ENCODE measurements at regions not wholly inside any gene's neighbourhood (a gene's known extent, or its start where the extent isn't known, plus 50 kb on each side); places are given as distances from the start of the nearest gene placed in this dataset.

- H3K4me3 ChIP-seq (ENCODE audit: insufficient read length, low read depth), result no peak overlapping the region
- no peak for DNase-seq (ENCODE audit: low read depth, low spot score)
- H3K36me3 ChIP-seq (ENCODE audit: insufficient read depth, insufficient read length, low read length), result no peaks in the 10 kb centered on the region
- H3K4me1 ChIP-seq (ENCODE audit: insufficient read depth, insufficient read length), result no peaks in the 10 kb centered on the region
- no peak overlapping the region for H3K9ac ChIP-seq (ENCODE audit: insufficient read length, low read depth)
- H3K27me3 ChIP-seq (ENCODE audit: insufficient read depth, insufficient read length), result no peaks in the 10 kb centered on the region
- TF ChIP-seq SUZ12 (IDR thresholded peaks at IDR 0.05; ENCODE audit: extremely low read depth, insufficient read depth, insufficient read length) (no peak), YY1 (IDR thresholded peaks at IDR 0.05; ENCODE audit: insufficient read depth, insufficient read length) (no peak), ZNF274 (IDR thresholded peaks at IDR 0.05; ENCODE audit: low read depth, low read length) (no peak)
- no peaks in the 10 kb centered on the region for H3K9me3 ChIP-seq (ENCODE audit: insufficient read depth, low read length)
These were observed 1464.5 kb downstream of the ZPLD1 start for GRCh38 chr3:103899328-103899727.

- H3K9me3 ChIP-seq (ENCODE audit: insufficient read depth, low read length), result no peaks in the 10 kb centered on the region
- H3K4me1 ChIP-seq (ENCODE audit: insufficient read depth, insufficient read length), result no peaks in the 10 kb centered on the region
- no peaks in the 10 kb centered on the region for H3K36me3 ChIP-seq (ENCODE audit: insufficient read depth, insufficient read length, low read length)
- H3K4me3 ChIP-seq (ENCODE audit: insufficient read length, low read depth), result no peak overlapping the region
- H3K9ac ChIP-seq (ENCODE audit: insufficient read length, low read depth), result no peak overlapping the region
- DNase-seq (ENCODE audit: low read depth, low spot score), result no peak
- no peaks in the 10 kb centered on the region for H3K27me3 ChIP-seq (ENCODE audit: insufficient read depth, insufficient read length)
- no peak for TF ChIP-seq YY1 (IDR thresholded peaks at IDR 0.05; ENCODE audit: insufficient read depth, insufficient read length)
- TF ChIP-seq SUZ12 (IDR thresholded peaks at IDR 0.05; ENCODE audit: extremely low read depth, insufficient read depth, insufficient read length), result no peak
- TF ChIP-seq ZNF274 (IDR thresholded peaks at IDR 0.05; ENCODE audit: low read depth, low read length), result no peak
These were observed 1461.7 kb upstream of the ALCAM start for GRCh38 chr3:103904991-103905390.

- no peak for TF ChIP-seq ZNF274 (IDR thresholded peaks at IDR 0.05; ENCODE audit: low read depth, low read length)
- no peak for TF ChIP-seq YY1 (IDR thresholded peaks at IDR 0.05; ENCODE audit: insufficient read depth, insufficient read length)
- TF ChIP-seq SUZ12 (IDR thresholded peaks at IDR 0.05; ENCODE audit: extremely low read depth, insufficient read depth, insufficient read length), result no peak
- no peaks in the 10 kb centered on the region for H3K27me3 ChIP-seq (ENCODE audit: insufficient read depth, insufficient read length)
- H3K36me3 ChIP-seq (ENCODE audit: insufficient read depth, insufficient read length, low read length), result no peaks in the 10 kb centered on the region
- no peak for DNase-seq (ENCODE audit: low read depth, low spot score)
- no peak overlapping the region for H3K4me3 ChIP-seq (ENCODE audit: insufficient read length, low read depth)
- H3K9ac ChIP-seq (ENCODE audit: insufficient read length, low read depth), result no peak overlapping the region
- H3K4me1 ChIP-seq (ENCODE audit: insufficient read depth, insufficient read length), result no peaks in the 10 kb centered on the region
- H3K9me3 ChIP-seq (ENCODE audit: insufficient read depth, low read length), result no peaks in the 10 kb centered on the region
These were observed 1460.4 kb upstream of the ALCAM start for GRCh38 chr3:103906304-103906703.

- Histone ChIP-seq H3K4me1 (ENCODE audit: insufficient read depth, insufficient read length) (no peaks in the 10 kb centered on the region), H3K36me3 (ENCODE audit: insufficient read depth, insufficient read length, low read length) (no peaks in the 10 kb centered on the region), H3K27me3 (ENCODE audit: insufficient read depth, insufficient read length) (no peaks in the 10 kb centered on the region), H3K9me3 (ENCODE audit: insufficient read depth, low read length) (no peaks in the 10 kb centered on the region), H3K9ac (ENCODE audit: insufficient read length, low read depth) (no peak overlapping the region), H3K4me3 (ENCODE audit: insufficient read length, low read depth) (no peak overlapping the region)
- no peak for TF ChIP-seq SUZ12 (IDR thresholded peaks at IDR 0.05; ENCODE audit: extremely low read depth, insufficient read depth, insufficient read length)
- no peak for TF ChIP-seq ZNF274 (IDR thresholded peaks at IDR 0.05; ENCODE audit: low read depth, low read length)
- no peak for TF ChIP-seq YY1 (IDR thresholded peaks at IDR 0.05; ENCODE audit: insufficient read depth, insufficient read length)
- DNase-seq (ENCODE audit: low read depth, low spot score), result no peak
These were observed 1459.9 kb upstream of the ALCAM start for GRCh38 chr3:103906808-103907207.

- Histone ChIP-seq H3K9me3 (ENCODE audit: insufficient read depth, low read length) (no peaks in the 10 kb centered on the region), H3K9ac (ENCODE audit: insufficient read length, low read depth) (no peak overlapping the region), H3K4me3 (ENCODE audit: insufficient read length, low read depth) (no peak overlapping the region), H3K36me3 (ENCODE audit: insufficient read depth, insufficient read length, low read length) (no peaks in the 10 kb centered on the region), H3K4me1 (ENCODE audit: insufficient read depth, insufficient read length) (no peaks in the 10 kb centered on the region), H3K27me3 (ENCODE audit: insufficient read depth, insufficient read length) (no peaks in the 10 kb centered on the region)
- no peak for TF ChIP-seq YY1 (IDR thresholded peaks at IDR 0.05; ENCODE audit: insufficient read depth, insufficient read length)
- no peak for TF ChIP-seq ZNF274 (IDR thresholded peaks at IDR 0.05; ENCODE audit: low read depth, low read length)
- TF ChIP-seq SUZ12 (IDR thresholded peaks at IDR 0.05; ENCODE audit: extremely low read depth, insufficient read depth, insufficient read length), result no peak
- no peak for DNase-seq (ENCODE audit: low read depth, low spot score)
These were observed 1459.1 kb upstream of the ALCAM start for GRCh38 chr3:103907567-103907966.

- no peak for TF ChIP-seq SUZ12 (IDR thresholded peaks at IDR 0.05; ENCODE audit: extremely low read depth, insufficient read depth, insufficient read length)
- TF ChIP-seq ZNF274 (IDR thresholded peaks at IDR 0.05; ENCODE audit: low read depth, low read length), result no peak
- TF ChIP-seq YY1 (IDR thresholded peaks at IDR 0.05; ENCODE audit: insufficient read depth, insufficient read length), result no peak
- no peak for DNase-seq (ENCODE audit: low read depth, low spot score)
- no peak overlapping the region for H3K9ac ChIP-seq (ENCODE audit: insufficient read length, low read depth)
- H3K4me1 ChIP-seq (ENCODE audit: insufficient read depth, insufficient read length), result no peaks in the 10 kb centered on the region
- H3K27me3 ChIP-seq (ENCODE audit: insufficient read depth, insufficient read length), result no peaks in the 10 kb centered on the region
- no peaks in the 10 kb centered on the region for H3K9me3 ChIP-seq (ENCODE audit: insufficient read depth, low read length)
- H3K4me3 ChIP-seq (ENCODE audit: insufficient read length, low read depth), result no peak overlapping the region
- no peaks in the 10 kb centered on the region for H3K36me3 ChIP-seq (ENCODE audit: insufficient read depth, insufficient read length, low read length)
These were observed 1457.3 kb upstream of the ALCAM start for GRCh38 chr3:103909395-103909794.

GRCh38 chr3:103918336-103918735, 1448.4 kb upstream of the ALCAM start:
- no peak for DNase-seq (ENCODE audit: low read depth, low spot score)
- Histone ChIP-seq H3K36me3 (ENCODE audit: insufficient read depth, insufficient read length, low read length) (no peaks in the 10 kb centered on the region), H3K27me3 (ENCODE audit: insufficient read depth, insufficient read length) (no peaks in the 10 kb centered on the region), H3K9me3 (ENCODE audit: insufficient read depth, low read length) (no peaks in the 10 kb centered on the region), H3K4me1 (ENCODE audit: insufficient read depth, insufficient read length) (no peaks in the 10 kb centered on the region), H3K9ac (ENCODE audit: insufficient read length, low read depth) (no peak overlapping the region), H3K4me3 (ENCODE audit: insufficient read length, low read depth) (no peak overlapping the region)
- TF ChIP-seq YY1 (IDR thresholded peaks at IDR 0.05; ENCODE audit: insufficient read depth, insufficient read length) (no peak), ZNF274 (IDR thresholded peaks at IDR 0.05; ENCODE audit: low read depth, low read length) (no peak), SUZ12 (IDR thresholded peaks at IDR 0.05; ENCODE audit: extremely low read depth, insufficient read depth, insufficient read length) (no peak)
